ENCODE measurements at regions not wholly inside any gene's neighbourhood (a gene's known extent, or its start where the extent isn't known, plus 50 kb on each side); places are given as distances from the start of the nearest gene placed in this dataset.

- TF ChIP-seq RERE (CRISPR knock-in tag; IDR thresholded peaks at IDR 0.05; ENCODE audit: borderline replicate concordance) (no peak), ATF3 (IDR thresholded peaks at IDR 0.05) (no peak), ATF3 (CRISPR knock-in tag; conservative IDR thresholded peaks at IDR 0.05) (no peak), ZNF77 (CRISPR knock-in tag; IDR thresholded peaks at IDR 0.05) (no peak), ELF2 (CRISPR knock-in tag; IDR thresholded peaks at IDR 0.05) (no peak)
Observed at GRCh38 chr1:192438737-192439136, 121.9 kb downstream of the RGS21 start (continued).

All from K562 (cell line).